ENCODE measurements at regions not wholly inside any gene's neighbourhood (a gene's known extent, or its start where the extent isn't known, plus 50 kb on each side); places are given as distances from the start of the nearest gene placed in this dataset.

DNA sequence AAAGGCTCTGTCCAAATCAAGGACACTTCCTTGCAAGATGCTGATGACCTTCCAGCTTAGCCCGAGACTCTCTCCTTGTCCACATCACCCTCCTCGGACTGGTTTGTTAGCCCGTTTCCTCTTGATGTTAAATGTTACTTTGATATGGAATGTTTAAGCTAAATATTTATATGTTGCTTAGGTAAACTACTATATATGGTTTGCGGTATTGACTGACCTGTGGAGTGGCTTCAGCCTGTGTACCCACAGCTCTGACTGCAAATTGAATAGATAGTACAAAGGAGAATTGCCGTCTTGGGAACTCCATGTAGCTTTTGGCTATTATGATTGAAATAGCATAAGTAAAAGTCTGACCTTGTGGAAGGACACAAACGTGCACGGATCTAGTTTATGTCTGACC is 422.0 kb downstream of the YTHDC2 start:
- TF ChIP-seq, protein P1, sequence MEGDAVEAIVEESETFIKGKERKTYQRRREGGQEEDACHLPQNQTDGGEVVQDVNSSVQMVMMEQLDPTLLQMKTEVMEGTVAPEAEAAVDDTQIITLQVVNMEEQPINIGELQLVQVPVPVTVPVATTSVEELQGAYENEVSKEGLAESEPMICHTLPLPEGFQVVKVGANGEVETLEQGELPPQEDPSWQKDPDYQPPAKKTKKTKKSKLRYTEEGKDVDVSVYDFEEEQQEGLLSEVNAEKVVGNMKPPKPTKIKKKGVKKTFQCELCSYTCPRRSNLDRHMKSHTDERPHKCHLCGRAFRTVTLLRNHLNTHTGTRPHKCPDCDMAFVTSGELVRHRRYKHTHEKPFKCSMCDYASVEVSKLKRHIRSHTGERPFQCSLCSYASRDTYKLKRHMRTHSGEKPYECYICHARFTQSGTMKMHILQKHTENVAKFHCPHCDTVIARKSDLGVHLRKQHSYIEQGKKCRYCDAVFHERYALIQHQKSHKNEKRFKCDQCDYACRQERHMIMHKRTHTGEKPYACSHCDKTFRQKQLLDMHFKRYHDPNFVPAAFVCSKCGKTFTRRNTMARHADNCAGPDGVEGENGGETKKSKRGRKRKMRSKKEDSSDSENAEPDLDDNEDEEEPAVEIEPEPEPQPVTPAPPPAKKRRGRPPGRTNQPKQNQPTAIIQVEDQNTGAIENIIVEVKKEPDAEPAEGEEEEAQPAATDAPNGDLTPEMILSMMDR (IDR thresholded peaks at IDR 0.05; ENCODE audit: insufficient read depth, low read length) = no peak
- TF ChIP-seq POLR2AphosphoS5 (IDR thresholded peaks at IDR 0.05; ENCODE audit: low read depth) (no peak), GABPA (IDR thresholded peaks at IDR 0.05; ENCODE audit: low read depth) (no peak)
- TF ChIP-seq, protein P2, sequence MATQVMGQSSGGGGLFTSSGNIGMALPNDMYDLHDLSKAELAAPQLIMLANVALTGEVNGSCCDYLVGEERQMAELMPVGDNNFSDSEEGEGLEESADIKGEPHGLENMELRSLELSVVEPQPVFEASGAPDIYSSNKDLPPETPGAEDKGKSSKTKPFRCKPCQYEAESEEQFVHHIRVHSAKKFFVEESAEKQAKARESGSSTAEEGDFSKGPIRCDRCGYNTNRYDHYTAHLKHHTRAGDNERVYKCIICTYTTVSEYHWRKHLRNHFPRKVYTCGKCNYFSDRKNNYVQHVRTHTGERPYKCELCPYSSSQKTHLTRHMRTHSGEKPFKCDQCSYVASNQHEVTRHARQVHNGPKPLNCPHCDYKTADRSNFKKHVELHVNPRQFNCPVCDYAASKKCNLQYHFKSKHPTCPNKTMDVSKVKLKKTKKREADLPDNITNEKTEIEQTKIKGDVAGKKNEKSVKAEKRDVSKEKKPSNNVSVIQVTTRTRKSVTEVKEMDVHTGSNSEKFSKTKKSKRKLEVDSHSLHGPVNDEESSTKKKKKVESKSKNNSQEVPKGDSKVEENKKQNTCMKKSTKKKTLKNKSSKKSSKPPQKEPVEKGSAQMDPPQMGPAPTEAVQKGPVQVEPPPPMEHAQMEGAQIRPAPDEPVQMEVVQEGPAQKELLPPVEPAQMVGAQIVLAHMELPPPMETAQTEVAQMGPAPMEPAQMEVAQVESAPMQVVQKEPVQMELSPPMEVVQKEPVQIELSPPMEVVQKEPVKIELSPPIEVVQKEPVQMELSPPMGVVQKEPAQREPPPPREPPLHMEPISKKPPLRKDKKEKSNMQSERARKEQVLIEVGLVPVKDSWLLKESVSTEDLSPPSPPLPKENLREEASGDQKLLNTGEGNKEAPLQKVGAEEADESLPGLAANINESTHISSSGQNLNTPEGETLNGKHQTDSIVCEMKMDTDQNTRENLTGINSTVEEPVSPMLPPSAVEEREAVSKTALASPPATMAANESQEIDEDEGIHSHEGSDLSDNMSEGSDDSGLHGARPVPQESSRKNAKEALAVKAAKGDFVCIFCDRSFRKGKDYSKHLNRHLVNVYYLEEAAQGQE (IDR thresholded peaks at IDR 0.05; ENCODE audit: insufficient replicate concordance, low read depth) = no peak

Measured in HL-60 (cell line).